Heart left ventricle (tissue), 16 donors: ENCODE measurements at regions not wholly inside any gene's neighbourhood (a gene's known extent, or its start where the extent isn't known, plus 50 kb on each side); places are given as distances from the start of the nearest gene placed in this dataset.
A peak's percentile ranks its signal among the peaks of the same experiment; 100 is the strongest.

ENCODE experiments used
- ATAC-seq, 4 donors: fragments of 200-7000 bp; cut with Tn5 transposase; one replicate each; pipeline ENCODE4 v1.9.1; 2020 to 2022; ENCODE audit warnings: moderate library complexity in 4 of 4, mild to moderate bottlenecking in 3 of 4, moderate number of reproducible peaks in 1 of 4
- DNase-seq, 5 donors: peaks; one replicate each; pipeline ENCODE4 v3.0.0-alpha.2; 2020
- H3K27ac ChIP-seq, 12 donors: fragments of 200-600 bp; sonication (generic) in 4 of 12; one replicate each; pipeline versions ENCODE4 v1.5.0 to v1.8.0; 2016 to 2022; ENCODE audit warnings: mild to moderate bottlenecking in 2 of 12
- H3K27me3 ChIP-seq, 9 donors: fragments of 200-600 bp; sonication (generic) in 2 of 9; one replicate each; pipeline versions ENCODE4 v1.5.1 to v1.8.0; 2016 to 2022; ENCODE audit warnings: mild to moderate bottlenecking in 3 of 9
- H3K36me3 ChIP-seq, 9 donors: fragments of 200-600 bp; sonication (generic) in 2 of 9; one replicate each; pipeline versions ENCODE4 v1.5.0 to v1.8.0; 2018 to 2022; ENCODE audit warnings: mild to moderate bottlenecking in 2 of 9
- H3K4me1 ChIP-seq, 12 donors: fragments of 200-600 bp; sonication (generic) in 4 of 12; one replicate each; pipeline versions ENCODE4 v1.5.0 to v1.8.0; 2016 to 2022; ENCODE audit warnings: mild to moderate bottlenecking in 3 of 12
- H3K4me3 ChIP-seq, 12 donors: fragments of 200-600 bp; sonication (generic) in 4 of 12; one replicate each; pipeline versions ENCODE4 v1.5.0 to v1.8.0; 2017 to 2022; ENCODE audit warnings: mild to moderate bottlenecking in 9 of 12, moderate library complexity in 4 of 12
- H3K9me3 ChIP-seq, 12 donors: fragments of 200-600 bp; sonication (generic) in 4 of 12; one replicate each; pipeline versions ENCODE4 v1.5.0 to v1.8.0; 2016 to 2022; ENCODE audit warnings: mild to moderate bottlenecking in 1 of 12
- CTCF ChIP-seq, 12 donors: fragments of 200-600 bp; sonication (generic) in 4 of 12; IDR thresholded peaks; one replicate each; pipeline versions ENCODE4 v1.5.0 to v1.8.0; 2018 to 2022; ENCODE audit warnings: antibody characterized with exemption in 12 of 12, mild to moderate bottlenecking in 5 of 12
- POLR2A ChIP-seq, 2 donors: fragments of 450-650 bp; IDR thresholded peaks; one replicate each; pipeline ENCODE4 v1.6.1; 2017; ENCODE audit warnings: antibody characterized with exemption in 2 of 2, mild to moderate bottlenecking in 2 of 2, moderate library complexity in 2 of 2
- WGBS, 4 donors: extraction: QIAGEN DNeasy Blood & Tissue Kit in 2 of 4; methylation state at CpG; one replicate each; pipeline versions ENCODE4 v1.1.5 to v1.1.7; 2013 to 2018; 5-methylcytosine and 5-hydroxymethylcytosine counted together
- intact Hi-C, 10 donors: fragments of 100-400 bp; cut with DNase I; formaldehyde crosslinking; loops; one replicate each; pipeline versions ENCODE4 v1.11.1 to v1.14.2; 2022
- donor health status: ischemic (EF 13 %, LVEDD 7.1; RV severe dilation, severe dysfunction).
- donor health status: healthy with polysubstance abuse.
- donor health status: DM: no; HTN: yes; CAD: no.
- donor health status: DM: no; HTN: no; CAD: no.
- donor health status: ischemic (EF 25% LVEDD 6.9; RV normal size, moderate dysfunction).
- donor health status: ischemic (EF 25% LVEDD 5.7; RV mildly dilated, moderate dysfunction).
- donor health status: healthy.
- donor health status: DM: yes; HTN: yes; CAD: no.
- donor health status: ischemic (EF 35%, LVEDD 5.7; RV mildly dilated, moderate dysfunction).
- donor health status: nonischemic (EF 11% LVEDD 7.7; RV severe dilation, severe dysfunction).
- donor health status: DM: yes; HTN: yes; CAD: no.
- donor health status: PGD.
- donor health status: ischemic (EF 29% LVEDD 5.4; RV normal size, mild dysfunction).
- donor health status: nonischemic (EF 23%, LVEDD 6.1; RV moderate dilation, normal function).

- DNase-seq (no peak), ATAC-seq (no peak)
- Histone ChIP-seq H3K27ac (peak overlapping the region; percentile 9 to 90 (median 80)), H3K9me3 (no peaks in the 10 kb centered on the region), H3K4me3 (no peak overlapping the region), H3K36me3 (no peaks in the 10 kb centered on the region), H3K4me1 (peaks cover 21 to 68% (median 50%) of the 10 kb centered on the region in 12 donors), H3K27me3 (no peaks in the 10 kb centered on the region)
- TF ChIP-seq POLR2A (IDR thresholded peaks at IDR 0.05) (no peak), CTCF (IDR thresholded peaks at IDR 0.05) (no peak)
- intact Hi-C loops = loop anchor here in 4 of 10 donors (5.0 kb wide), 3 partner anchors 45 to 130 kb away; partner anchors contain the start of gene LBH (in 1 of the 4)
- WGBS, 4 donors = 62 to 72% (median 68%) methylated on average over 11 of the region's 11 CpGs
Observed at GRCh38 chr2:30361751-30362394, 85.2 kb upstream of the LCLAT1 start.

- WGBS, 4 donors = 24 to 32% (median 27%) methylated on average over 4 of the region's 4 CpGs
- Histone ChIP-seq H3K27me3 (no peaks in the 10 kb centered on the region), H3K27ac (peak overlapping the region in 11 of 12 donors; percentile 58 to 90 (median 81)), H3K4me3 (no peak overlapping the region), H3K36me3 (no peaks in the 10 kb centered on the region), H3K4me1 (peaks cover 21 to 71% (median 50%) of the 10 kb centered on the region in 12 donors), H3K9me3 (no peaks in the 10 kb centered on the region)
- no peak for DNase-seq
- TF ChIP-seq CTCF (IDR thresholded peaks at IDR 0.05) = no peak
- TF ChIP-seq POLR2A (IDR thresholded peaks at IDR 0.05) = no peak
- no peak for ATAC-seq
- intact Hi-C loops = loop anchor here in 4 of 10 donors (5.0 kb wide), 3 partner anchors 45 to 130 kb away; partner anchors contain the start of gene LBH (in 1 of the 4)
Observed at GRCh38 chr2:30362468-30363081, 84.5 kb upstream of the LCLAT1 start.

GRCh38 chr2:30363406-30363805, 83.6 kb upstream of the LCLAT1 start:
- no peak for DNase-seq
- no peaks in the 10 kb centered on the region for H3K27me3 ChIP-seq
- ATAC-seq = no peak
- TF ChIP-seq POLR2A (IDR thresholded peaks at IDR 0.05) (no peak), CTCF (IDR thresholded peaks at IDR 0.05) (no peak)
- H3K27ac ChIP-seq = peak overlapping the region in 8 of 12 donors; percentile 58 to 89 (median 80)
- intact Hi-C loops = loop anchor here in 4 of 10 donors (5.0 kb wide), 3 partner anchors 44 to 131 kb away; partner anchors contain the start of gene LBH (in 1 of the 4)
- no peaks in the 10 kb centered on the region for H3K9me3 ChIP-seq
- H3K36me3 ChIP-seq = no peaks in the 10 kb centered on the region
- 94 to 97% (median 96%) methylated on average over 3 of the region's 3 CpGs for WGBS, 4 donors
- H3K4me1 ChIP-seq = peaks cover 21 to 76% (median 50%) of the 10 kb centered on the region in 12 donors
- H3K4me3 ChIP-seq = no peak overlapping the region

GRCh38 chr2:30365201-30365600, 81.8 kb upstream of the LCLAT1 start:
- Histone ChIP-seq H3K27ac (peak overlapping the region in 2 of 12 donors; percentile 46 to 76), H3K27me3 (no peaks in the 10 kb centered on the region), H3K36me3 (no peaks in the 10 kb centered on the region), H3K4me3 (no peak overlapping the region), H3K9me3 (no peaks in the 10 kb centered on the region), H3K4me1 (peaks cover 18 to 58% (median 39%) of the 10 kb centered on the region in 12 donors)
- no peak for DNase-seq
- WGBS, 4 donors = 94 to 96% (median 95%) methylated on average over 10 of the region's 10 CpGs
- ATAC-seq = no peak
- TF ChIP-seq POLR2A (IDR thresholded peaks at IDR 0.05) = no peak
- no peak for TF ChIP-seq CTCF (IDR thresholded peaks at IDR 0.05)
- intact Hi-C loops = loop anchor here in 1 of 10 donors (5.0 kb wide), 1 partner anchor 37 kb away; no protein-coding TSS in a partner anchor
